ENCODE measurements at regions not wholly inside any gene's neighbourhood (a gene's known extent, or its start where the extent isn't known, plus 50 kb on each side); places are given as distances from the start of the nearest gene placed in this dataset.

DNA sequence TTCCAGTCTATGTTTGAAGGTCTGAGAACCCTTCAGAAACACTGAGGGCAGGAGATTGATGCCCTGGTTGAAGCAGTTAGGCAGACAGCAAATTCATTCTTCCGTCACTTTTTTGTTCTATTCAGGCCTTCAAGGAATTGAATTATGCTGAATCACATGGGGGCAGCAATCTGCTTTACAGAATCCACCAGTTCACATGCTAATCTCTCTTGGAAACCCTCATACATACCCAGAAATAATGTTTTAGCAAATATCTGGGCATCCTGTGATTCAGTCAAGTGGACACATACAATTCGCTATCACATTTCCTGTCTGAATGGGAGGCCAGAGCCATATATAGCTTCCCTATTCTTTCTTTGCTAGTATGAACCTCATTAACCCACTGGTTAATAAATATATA is 301.4 kb upstream of the CNTNAP5 start:
- TF ChIP-seq, protein P1, sequence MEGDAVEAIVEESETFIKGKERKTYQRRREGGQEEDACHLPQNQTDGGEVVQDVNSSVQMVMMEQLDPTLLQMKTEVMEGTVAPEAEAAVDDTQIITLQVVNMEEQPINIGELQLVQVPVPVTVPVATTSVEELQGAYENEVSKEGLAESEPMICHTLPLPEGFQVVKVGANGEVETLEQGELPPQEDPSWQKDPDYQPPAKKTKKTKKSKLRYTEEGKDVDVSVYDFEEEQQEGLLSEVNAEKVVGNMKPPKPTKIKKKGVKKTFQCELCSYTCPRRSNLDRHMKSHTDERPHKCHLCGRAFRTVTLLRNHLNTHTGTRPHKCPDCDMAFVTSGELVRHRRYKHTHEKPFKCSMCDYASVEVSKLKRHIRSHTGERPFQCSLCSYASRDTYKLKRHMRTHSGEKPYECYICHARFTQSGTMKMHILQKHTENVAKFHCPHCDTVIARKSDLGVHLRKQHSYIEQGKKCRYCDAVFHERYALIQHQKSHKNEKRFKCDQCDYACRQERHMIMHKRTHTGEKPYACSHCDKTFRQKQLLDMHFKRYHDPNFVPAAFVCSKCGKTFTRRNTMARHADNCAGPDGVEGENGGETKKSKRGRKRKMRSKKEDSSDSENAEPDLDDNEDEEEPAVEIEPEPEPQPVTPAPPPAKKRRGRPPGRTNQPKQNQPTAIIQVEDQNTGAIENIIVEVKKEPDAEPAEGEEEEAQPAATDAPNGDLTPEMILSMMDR (IDR thresholded peaks at IDR 0.05), result no peak
- no peak for TF ChIP-seq POLR2A (IDR thresholded peaks at IDR 0.05)
